ENCODE measurements at regions not wholly inside any gene's neighbourhood (a gene's known extent, or its start where the extent isn't known, plus 50 kb on each side); places are given as distances from the start of the nearest gene placed in this dataset.
"Not testable (repeated sequence)": the region's sequence is repeated elsewhere in the genome, so short reads cannot be mapped to it uniquely, and the experiment has no call there.

DNA sequence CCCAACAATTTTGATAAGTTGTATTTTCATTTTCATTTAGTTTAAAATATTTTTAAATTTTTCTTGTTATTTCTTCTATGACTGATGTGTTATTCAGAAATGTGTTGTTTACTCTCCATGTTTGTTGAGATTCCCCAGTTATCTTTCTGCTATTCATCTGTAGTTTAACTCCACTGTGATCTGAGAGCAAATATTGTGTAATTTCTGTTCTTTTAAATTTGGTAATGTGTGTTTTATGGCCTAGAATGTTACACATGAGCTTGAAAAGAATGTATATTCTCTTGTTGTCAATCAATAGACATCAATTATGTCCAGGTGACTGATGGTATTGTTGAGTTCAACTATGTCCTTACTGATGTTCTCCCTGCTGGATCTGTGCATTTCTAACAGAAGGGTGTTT lies 188.2 kb downstream of the CYP26B1 start:
- peaks cover 0 to 17% (median 0%) of the 10 kb centered on the region in 3 donors for H3K27me3 ChIP-seq
- intact Hi-C loops (cut with DNase I; ENCODE audit: low total_unique reads) = no loop called here
- no peak overlapping the region for H3K27ac ChIP-seq
- H3K4me1 ChIP-seq = peaks cover 0 to 4% (median 0%) of the 10 kb centered on the region in 4 donors
- H3K9me3 ChIP-seq = peaks cover 4 to 34% (median 20%) of the 10 kb centered on the region in 4 donors
- H3K36me3 ChIP-seq = no peaks in the 10 kb centered on the region
- no peak overlapping the region for H3K4me3 ChIP-seq
- no peak for DNase-seq
- TF ChIP-seq, protein P1, sequence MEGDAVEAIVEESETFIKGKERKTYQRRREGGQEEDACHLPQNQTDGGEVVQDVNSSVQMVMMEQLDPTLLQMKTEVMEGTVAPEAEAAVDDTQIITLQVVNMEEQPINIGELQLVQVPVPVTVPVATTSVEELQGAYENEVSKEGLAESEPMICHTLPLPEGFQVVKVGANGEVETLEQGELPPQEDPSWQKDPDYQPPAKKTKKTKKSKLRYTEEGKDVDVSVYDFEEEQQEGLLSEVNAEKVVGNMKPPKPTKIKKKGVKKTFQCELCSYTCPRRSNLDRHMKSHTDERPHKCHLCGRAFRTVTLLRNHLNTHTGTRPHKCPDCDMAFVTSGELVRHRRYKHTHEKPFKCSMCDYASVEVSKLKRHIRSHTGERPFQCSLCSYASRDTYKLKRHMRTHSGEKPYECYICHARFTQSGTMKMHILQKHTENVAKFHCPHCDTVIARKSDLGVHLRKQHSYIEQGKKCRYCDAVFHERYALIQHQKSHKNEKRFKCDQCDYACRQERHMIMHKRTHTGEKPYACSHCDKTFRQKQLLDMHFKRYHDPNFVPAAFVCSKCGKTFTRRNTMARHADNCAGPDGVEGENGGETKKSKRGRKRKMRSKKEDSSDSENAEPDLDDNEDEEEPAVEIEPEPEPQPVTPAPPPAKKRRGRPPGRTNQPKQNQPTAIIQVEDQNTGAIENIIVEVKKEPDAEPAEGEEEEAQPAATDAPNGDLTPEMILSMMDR (IDR thresholded peaks at IDR 0.05) = no peak
- TF ChIP-seq POLR2A (IDR thresholded peaks at IDR 0.05) (no peak), POLR2AphosphoS5 (IDR thresholded peaks at IDR 0.05) (no peak), EP300 (IDR thresholded peaks at IDR 0.05) (no peak)

DNA sequence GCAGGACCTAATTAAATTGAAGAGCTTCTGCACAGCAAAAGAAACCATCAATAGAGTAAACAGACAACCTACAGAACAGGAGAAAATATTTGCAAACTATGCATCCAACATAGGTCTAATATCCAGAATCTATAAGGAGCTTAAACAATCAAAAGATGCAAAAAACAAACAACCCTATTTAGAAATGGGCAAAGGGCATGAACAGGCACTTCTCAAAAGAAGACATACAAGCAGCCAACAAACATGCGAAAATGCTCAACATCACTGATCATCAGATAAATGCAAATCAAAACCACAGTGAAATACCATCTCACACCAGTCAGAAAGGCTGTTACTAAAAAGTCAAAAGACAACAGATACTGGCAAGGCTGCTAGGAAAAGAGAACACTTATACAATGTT lies 189.2 kb downstream of the CYP26B1 start:
- DNase-seq; intact Hi-C loops (cut with DNase I; ENCODE audit: low total_unique reads); H3K27ac ChIP-seq; H3K36me3 ChIP-seq; H3K4me3 ChIP-seq; H3K4me1 ChIP-seq: not testable (repeated sequence)
- Histone ChIP-seq H3K27me3 (peaks cover 0 to 17% (median 0%) of the 10 kb centered on the region in 3 donors), H3K9me3 (peaks cover 4 to 34% (median 20%) of the 10 kb centered on the region in 4 donors)
- WGBS, 5 donors = 92 to 97% (median 93%) methylated on average over 1 of the region's 1 CpG

DNA sequence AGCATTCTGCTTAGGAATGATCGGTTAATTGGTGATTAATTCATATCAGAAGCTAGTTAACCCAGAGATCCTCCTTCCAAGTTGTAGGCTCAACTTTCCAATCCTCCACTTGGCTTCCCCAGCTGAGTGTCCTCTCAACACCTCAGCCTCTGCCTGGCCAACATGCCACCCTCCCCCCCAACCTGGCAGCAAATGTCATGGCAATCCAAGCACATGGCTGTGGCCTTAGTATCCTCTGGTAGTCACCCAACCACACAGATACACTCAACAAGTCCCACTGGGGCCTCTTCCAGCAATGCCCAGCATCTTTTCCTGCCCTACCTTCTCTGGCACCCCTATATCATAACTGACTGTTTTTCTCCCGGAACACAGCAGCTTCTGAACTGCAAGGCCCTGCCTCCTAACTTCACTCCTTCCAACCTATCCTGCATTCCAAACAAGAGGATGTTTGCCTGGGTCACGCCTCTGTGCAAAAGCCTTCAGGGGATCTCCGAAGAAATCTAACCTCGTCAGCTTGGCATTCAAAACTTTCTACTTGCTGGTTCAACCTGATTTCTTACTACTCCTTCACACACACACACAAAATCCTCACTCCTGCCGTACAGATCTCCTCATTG lies 195.0 kb downstream of the CYP26B1 start:
- peaks cover 0 to 15% (median 5%) of the 10 kb centered on the region in 4 donors for H3K9me3 ChIP-seq
- H3K27ac ChIP-seq = no peak overlapping the region
- no peaks in the 10 kb centered on the region for H3K4me1 ChIP-seq
- no peaks in the 10 kb centered on the region for H3K36me3 ChIP-seq
- H3K27me3 ChIP-seq = no peaks in the 10 kb centered on the region
- H3K4me3 ChIP-seq = no peak overlapping the region
- no peak for DNase-seq
- intact Hi-C loops (cut with DNase I; ENCODE audit: low total_unique reads) = no loop called here
- TF ChIP-seq POLR2A (IDR thresholded peaks at IDR 0.05) (no peak), POLR2AphosphoS5 (IDR thresholded peaks at IDR 0.05) (no peak), EP300 (IDR thresholded peaks at IDR 0.05) (no peak)
- TF ChIP-seq, protein P1 (IDR thresholded peaks at IDR 0.05) = no peak
- 50 to 64% (median 55%) methylated on average over 6 of the region's 6 CpGs for WGBS, 5 donors

DNA sequence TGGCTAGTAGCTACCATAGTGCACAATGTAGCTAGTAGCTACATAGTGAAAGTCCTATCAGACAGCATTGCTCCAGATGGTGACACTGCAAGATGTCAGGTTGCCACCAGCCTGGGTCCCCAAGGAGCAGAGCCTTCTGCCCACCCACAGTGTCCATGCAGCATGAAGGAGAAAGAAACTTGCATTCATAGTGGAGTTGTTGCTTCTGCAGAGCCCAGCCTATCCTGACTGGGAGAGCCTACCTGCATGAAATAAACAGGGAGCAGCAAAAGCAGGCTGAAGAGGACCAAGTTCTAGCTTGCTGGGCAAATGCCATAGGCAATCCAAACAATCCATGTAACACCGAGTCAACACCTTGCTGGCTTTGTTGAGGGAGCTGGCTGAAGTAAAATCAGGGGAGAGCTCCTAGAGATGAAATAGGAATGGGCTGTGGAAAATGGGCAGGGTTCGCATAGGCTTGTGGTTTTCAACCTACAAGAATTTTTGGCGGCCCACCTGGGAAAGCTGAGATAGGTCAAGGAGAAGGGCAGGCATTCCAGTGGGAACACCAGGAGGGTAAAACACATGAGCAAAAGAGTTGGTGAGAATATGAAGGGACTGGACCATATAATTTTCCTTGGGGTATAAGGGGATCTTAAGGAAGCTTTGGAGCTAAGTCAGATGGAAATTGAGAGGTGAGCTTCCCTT lies 195.8 kb downstream of the CYP26B1 start:
- 78 to 92% (median 88%) methylated on average over 3 of the region's 3 CpGs for WGBS, 5 donors
- intact Hi-C loops (cut with DNase I; ENCODE audit: low total_unique reads) = no loop called here
- TF ChIP-seq, protein P1 (IDR thresholded peaks at IDR 0.05) = no peak
- TF ChIP-seq POLR2A (IDR thresholded peaks at IDR 0.05) = no peak
- TF ChIP-seq EP300 (IDR thresholded peaks at IDR 0.05) = no peak
- TF ChIP-seq POLR2AphosphoS5 (IDR thresholded peaks at IDR 0.05) = no peak
- Histone ChIP-seq H3K27ac (no peak overlapping the region), H3K4me1 (no peaks in the 10 kb centered on the region), H3K36me3 (no peaks in the 10 kb centered on the region), H3K27me3 (no peaks in the 10 kb centered on the region), H3K9me3 (peaks cover 0 to 9% (median 0%) of the 10 kb centered on the region in 4 donors), H3K4me3 (no peak overlapping the region)
- DNase-seq = no peak

DNA sequence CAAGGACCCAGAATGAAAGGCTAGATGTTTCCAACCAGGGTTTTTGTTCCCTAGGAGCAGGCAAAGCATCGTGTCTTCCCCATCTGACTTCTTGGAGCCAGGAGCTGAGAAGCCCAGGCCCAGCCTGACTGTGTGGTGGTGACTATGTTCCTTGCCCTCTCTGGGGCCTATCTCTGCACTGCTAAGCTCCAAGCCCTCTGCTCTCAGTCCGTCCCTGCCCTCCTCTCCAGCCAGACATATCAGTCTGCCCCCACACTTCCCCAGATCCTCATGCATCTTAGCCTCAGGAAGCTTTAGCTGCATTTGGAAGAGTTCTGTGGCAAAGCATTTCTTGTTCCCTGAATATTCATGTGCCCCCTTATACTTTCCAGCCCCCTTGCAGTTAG lies 196.6 kb downstream of the CYP26B1 start:
- Histone ChIP-seq H3K9me3 (peaks cover 0 to 4% (median 0%) of the 10 kb centered on the region in 4 donors), H3K36me3 (no peaks in the 10 kb centered on the region), H3K4me1 (no peaks in the 10 kb centered on the region), H3K27me3 (no peaks in the 10 kb centered on the region), H3K4me3 (no peak overlapping the region), H3K27ac (no peak overlapping the region)
- TF ChIP-seq POLR2AphosphoS5 (IDR thresholded peaks at IDR 0.05) (no peak), POLR2A (IDR thresholded peaks at IDR 0.05) (no peak)
- intact Hi-C loops (cut with DNase I; ENCODE audit: low total_unique reads) = no loop called here
- WGBS, 5 donors = 69 to 87% (median 84%) methylated on average over 2 of the region's 2 CpGs
- no peak for DNase-seq

Data from stomach (tissue), 8 donors.